HG03108 (cell line): ENCODE measurements at regions not wholly inside any gene's neighbourhood (a gene's known extent, or its start where the extent isn't known, plus 50 kb on each side); places are given as distances from the start of the nearest gene placed in this dataset.

Experiments used
- ATAC-seq: cut with Tn5 transposase; IDR thresholded peaks from one replicate; pipeline ENCODE4 v1.9.1; 2021; ENCODE audit warnings: moderate library complexity; ENCODE audit not compliant: unreplicated experiment

DNA sequence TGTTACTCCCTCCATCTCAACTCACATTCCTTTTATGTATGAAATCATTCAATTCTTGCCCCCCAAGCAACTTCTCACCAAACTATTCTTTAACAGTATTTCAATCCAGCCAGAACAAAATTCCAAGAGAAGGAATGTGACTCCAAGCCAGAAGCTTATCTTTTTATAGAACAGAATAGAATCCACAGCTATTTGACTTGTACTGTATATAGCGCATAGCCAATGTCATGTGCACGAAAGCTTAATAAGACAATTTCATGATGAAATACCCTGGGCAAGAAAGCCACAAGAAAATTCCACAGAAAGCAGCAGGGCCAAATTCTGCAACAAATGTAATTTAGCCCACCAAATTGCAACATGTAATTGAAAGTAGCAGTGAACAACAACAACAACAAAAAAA is 127.6 kb upstream of the UBE2E2 start:
- no peak for ATAC-seq

DNA sequence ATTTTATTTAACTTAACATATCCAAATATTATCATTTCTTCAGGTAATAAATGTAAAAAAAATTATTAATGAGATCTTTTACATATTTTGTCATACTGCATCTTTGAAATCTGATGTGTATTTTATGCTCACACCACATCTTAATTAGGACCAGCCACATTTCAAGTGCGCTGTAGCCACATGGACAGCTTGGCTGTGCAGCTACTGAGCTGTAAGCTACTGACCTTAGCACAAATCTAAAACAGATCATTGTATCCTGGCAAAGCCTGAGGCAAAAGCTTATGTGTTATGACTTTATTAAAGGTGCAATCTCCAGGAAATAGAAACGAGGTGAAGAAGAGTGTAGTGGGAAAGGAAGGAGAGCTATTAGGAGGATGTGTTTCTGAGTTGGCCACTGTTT is 126.7 kb upstream of the UBE2E2 start:
- no peak for ATAC-seq

DNA sequence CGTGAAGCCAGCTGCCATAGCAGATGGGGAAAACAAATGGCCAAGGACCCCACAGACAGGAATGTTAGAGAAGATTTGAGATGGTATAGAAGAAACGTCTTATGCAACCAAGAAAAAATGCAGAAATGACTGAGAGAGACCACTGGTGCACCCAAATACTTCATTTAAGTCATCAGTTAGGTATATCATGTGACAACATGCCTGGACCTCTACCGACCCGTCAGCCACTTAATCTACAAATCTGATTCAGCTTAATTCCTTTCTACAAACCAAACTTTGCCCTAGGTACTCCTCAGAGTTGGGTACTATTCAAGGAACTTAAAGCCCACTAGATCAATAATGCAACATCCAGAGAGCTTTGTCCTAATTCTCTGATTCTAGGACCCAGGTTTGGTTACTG is 126.0 kb upstream of the UBE2E2 start:
- ATAC-seq = no peak

DNA sequence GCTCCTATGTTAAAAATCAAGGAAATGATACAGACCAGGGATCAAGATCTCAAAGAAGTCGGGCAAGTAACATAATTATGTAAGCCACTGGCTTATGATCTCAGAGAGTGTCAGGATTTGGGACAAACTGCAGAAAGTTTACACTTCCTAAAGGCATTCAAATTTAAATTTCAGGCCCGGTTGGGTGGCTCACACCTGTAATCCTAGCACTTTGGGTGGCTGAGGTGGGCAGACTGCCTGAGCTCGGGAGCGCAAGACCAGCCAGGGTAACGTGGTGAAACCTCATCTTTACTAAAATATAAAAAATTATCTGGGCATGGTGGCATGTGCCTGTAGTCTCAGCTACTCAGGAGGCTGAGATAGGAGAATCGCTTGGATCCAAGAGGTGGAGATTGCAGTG is 124.4 kb upstream of the UBE2E2 start:
- no peak for ATAC-seq

DNA sequence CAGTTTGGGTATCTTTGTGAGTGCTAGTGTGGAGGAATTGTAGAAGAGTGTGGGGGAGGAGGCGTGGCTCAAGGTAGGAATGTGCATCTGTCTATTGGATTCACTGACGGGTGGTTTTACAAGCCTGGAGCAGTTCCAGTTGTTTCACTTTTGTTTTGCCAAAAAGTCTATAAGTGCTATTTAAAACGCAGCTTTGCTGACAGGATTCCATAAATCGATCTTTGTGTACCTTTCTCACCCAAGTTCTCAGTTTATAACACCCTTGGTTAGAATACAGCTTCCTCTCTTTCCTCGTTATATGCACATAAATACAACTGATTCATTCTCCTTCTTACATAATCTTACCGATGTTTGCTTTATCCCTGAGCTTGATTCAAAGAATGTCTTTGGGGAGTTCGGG is 123.2 kb upstream of the UBE2E2 start:
- ATAC-seq = no peak

DNA sequence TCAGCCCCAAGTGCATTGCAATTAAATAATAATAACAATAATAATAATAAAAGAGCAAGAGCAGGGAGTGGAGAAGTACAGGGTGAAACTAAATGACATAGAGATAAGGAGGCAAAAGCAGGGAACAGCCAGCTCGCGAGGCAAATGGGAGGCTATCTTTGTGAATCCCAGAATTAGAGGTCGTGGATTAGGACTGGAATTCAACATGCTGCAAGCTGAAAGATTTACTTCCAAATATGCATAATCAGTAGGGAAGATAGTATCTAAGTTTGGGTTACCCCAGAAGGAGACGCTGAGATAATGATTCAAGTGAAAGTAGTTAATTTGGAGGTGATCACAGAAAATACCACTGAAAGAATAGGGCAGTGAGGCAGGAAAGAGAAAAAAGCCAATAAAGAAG is 119.4 kb upstream of the UBE2E2 start:
- no peak for ATAC-seq

DNA sequence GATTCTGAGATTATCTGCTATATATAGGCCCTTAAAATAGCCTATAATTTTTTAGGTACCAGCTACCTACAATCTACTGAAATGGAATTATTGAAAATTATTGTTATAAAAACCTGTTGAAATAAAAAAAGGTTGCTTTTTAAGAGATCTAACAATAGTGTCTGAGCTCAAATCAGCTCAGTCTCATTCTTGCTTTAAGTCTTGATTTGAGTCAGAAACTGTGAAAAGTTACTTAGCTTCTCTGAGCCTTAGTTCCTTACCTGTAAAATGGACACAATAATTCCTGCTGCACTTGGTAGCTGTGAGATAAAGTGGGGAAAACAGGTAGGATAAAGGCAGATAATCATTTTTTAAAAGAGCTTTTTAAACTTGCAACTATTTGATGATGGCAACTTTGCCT is 118.8 kb upstream of the UBE2E2 start:
- no peak for ATAC-seq

DNA sequence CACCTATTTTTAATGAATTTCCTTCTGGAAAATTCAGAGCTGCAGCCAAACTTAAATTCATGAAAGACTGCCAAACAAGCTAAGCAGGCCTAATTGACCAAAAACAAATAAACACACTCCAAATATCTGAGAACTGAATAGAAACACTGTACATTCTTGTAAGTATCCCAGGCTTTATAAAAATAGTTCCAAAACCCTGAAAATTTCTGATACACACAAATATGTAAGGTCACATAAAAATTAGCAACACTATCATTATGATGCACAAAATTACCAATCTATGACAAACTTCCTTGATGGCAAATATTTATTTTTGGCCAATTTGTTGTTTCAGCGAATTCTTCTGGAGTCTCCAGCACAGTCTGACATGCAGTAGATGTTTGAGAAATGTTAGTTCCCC is 117.9 kb upstream of the UBE2E2 start:
- ATAC-seq = no peak

DNA sequence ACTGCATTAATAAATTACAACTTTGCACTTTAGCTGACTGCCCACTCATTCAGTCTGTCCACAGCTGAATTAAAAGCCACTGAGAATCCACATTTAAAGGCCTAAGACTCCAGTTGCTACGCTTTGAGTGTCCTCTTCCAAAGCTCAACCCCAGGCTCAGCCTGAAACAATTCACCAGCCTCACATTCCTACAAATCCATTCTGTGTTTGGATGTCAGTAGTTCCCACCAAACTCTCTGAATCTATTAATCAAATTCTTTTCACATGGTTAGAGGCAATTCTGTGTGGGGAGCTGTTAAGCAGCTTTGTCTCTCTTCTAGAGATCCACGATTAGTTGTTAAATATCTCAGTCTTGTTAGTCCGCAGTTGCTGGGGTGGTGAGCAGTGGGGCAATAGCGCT is 116.8 kb upstream of the UBE2E2 start:
- no peak for ATAC-seq

DNA sequence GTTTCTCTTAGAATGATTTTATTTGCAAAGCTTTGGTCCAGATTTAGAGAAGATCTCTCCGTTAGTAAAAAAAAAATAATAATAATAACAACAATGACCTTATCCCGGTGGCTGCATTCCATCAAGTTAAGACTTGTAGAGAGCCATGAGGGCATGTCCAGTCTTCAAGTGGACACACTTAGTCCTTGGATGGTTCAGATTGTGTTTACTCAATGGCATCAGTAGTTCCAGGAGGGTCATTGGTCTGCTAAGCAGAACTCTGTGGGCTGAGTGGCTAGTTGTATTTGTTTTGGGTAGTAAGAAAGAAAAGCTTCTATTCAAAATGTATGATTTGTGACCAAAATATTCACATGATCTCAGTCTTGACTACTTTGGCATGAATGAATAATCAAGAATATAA is 116.3 kb upstream of the UBE2E2 start:
- ATAC-seq = no peak

DNA sequence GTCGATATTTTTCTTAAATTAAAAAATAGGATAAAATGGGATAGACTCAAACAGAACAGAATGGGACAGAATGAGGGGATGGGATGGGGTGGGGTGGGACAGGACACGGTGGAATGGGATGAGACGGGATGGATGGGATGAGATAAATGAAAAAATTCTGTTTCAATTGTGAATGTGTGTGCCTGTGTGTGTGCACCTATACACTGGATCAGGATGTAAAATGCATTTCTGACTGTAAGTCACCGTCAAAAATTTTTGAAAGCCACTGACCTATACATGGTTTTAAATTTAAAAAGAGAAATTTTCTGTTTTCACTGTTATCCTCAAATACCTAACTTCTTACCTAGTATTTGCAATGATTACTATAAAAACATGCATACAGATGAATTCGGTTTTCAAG is 108.7 kb upstream of the UBE2E2 start:
- no peak for ATAC-seq

DNA sequence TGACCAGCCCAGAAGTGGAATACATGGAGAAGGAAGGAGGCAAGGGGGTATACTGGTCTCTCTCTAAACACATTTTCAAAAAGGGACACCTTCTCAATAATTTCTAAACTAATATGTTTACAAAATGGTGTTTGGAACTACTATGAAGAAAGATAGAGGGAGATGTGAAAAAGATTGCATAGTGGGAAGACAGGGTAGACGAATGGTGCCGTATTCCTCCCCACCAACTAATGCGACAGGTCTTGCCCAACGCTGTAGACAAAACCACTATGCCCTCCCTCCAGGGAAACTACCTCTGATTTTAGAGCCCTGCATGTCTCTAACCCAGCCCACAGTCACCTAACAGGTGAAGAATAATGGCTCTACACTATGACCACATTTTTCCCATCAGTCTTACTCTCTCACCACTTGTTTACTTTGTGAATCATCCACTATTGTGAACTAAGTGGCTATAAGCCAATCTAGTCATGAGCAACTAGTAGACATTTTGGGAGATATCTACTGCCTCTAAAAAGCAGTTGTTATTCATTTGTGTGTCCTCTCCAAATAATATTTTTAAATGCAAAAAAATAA is 108.2 kb upstream of the UBE2E2 start:
- no peak for ATAC-seq

DNA sequence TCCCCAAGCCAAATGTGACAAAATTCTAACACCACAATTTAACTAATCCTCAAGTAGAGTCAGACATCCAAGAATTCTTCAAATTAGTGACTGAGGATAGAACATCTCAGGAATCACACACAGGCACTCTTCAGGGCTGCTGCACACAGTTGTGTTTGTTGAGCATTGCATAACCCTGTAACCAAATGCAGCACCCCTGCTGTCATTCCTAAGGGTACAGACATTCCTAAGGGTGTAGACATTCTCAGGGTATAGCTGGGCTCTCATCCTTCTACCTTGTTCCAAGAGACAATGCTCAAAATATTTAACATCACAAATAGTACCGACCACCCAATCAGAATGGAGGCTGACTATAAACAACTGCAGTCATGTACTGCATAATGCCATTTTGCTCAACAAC is 107.1 kb upstream of the UBE2E2 start:
- no peak for ATAC-seq

DNA sequence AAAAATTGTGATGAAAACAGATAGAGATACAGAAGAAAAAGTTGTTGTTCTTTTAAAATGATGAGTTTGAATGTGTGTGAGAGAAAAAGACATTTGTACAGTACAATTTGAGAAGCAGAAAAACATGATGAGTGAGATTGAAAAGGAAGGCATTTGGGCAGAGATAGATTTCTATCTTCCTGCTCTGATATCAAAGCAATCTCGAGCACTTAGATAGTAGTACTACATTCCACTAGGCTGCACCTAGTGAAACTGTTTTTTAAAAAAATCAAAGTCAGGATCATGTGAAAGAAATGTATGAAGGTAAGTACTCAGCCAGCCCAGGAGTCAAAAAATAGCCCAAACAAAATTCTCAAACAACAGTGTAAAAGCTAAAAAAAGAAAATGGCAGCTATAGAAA is 104.1 kb upstream of the UBE2E2 start:
- ATAC-seq = no peak

DNA sequence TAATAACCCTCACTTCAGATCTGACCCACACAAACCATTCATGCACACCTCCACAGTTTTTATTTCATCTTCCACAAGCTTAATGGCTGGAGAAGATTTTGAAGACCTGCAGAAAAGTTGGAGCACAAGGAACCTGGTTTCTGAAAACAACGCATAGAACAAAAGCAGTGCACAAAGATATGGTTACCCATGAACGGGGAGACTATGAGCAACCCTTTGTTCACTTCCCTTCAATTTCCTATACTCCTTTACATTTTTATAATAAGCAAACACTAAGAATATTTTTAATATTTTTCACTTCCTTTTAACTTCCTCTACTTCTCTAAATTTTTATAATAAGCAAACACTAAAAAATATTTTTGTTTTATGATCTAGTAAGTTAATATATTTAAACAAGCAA is 103.5 kb upstream of the UBE2E2 start:
- no peak for ATAC-seq

DNA sequence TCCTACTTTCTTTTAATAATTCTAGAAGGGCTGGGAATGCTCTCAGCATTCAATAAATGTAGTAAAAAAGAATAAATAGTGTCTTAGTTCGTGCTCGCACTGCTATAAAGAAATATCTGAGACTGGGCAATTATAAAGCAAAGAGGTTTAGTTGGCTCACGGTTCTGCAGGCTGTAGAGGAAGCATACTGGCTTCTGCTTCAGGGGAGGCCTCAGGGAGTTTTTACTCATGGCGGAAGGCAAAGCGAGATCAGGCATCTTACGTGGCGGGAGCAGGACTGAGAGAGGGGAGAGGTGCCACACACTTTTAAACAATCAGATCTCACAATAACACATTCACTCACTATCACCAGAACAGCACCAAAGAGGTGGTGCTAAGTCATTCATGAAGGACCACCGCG is 103.0 kb upstream of the UBE2E2 start:
- no peak for ATAC-seq

DNA sequence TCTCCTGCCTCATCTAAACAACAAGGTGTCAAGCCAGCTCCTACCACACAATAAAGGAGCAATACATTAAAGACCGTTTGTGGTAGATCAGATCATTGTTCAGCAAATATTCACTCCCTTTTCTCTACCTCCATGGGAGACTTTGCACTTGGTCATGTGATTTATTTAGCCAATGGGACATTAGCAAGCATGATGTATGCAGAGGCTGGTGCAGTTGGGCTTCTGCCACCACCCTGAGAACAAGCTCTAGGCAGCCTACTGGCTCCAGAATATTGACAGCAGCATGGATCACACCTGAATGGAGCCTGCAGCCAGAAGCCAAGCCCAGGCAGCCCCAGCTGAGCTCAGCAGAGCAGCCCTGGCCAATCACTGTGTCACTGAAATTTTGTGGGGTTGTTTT is 99.4 kb upstream of the UBE2E2 start:
- no peak for ATAC-seq

DNA sequence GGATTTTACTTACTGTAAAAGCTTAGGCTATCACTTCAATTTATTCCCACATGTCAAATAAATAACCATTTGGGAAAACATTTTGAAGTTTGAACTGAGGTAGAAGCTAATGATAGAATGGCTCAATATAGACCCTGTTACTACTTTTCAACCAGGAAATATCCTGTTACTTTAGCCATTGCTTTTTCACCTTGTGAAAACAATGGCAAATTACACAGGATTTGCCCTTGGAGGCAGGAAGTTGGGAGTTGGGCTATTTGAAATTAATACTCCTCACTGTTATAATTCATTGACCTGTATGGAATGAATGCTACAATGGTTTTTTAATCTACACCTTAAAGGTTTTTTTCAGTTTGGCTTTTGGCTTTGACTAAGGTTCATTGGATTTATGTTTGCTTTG is 98.1 kb upstream of the UBE2E2 start:
- ATAC-seq = no peak

DNA sequence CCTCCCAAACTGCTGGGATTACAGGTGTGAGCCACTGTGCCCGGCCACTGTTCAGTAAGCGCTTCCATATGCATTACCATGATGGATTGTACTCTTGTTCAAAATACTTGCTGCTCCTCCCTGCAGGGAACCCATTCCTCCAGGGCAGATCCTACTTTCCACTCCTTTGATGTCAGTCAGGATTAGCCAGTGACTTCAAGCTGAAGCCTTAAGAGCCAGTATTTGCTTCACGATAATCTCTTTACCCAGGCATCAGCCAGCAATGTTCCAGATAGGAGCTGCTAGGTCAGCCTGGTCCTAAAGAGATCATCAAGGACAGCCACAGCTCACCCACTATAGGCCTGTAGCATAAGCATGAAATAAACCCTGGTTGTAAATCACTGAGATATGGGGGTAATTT is 96.5 kb upstream of the UBE2E2 start:
- ATAC-seq = no peak

DNA sequence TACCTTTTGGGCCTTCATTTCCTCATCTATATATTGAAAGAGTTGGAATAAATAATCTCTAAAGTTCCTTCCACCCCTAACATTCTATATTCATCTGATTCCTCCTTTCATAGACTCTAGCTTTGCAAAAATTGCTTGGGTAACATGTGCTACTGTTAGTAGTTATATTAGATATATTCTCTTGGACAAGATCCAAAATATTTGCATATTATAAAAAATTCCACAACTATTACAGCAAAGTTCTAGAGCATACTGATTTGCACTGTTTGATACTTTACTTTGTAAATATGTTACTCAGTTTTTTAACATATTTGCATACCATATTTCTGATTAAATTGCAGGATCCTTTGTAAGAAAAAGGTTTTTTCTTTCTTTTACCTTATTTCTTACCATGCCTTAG is 95.9 kb upstream of the UBE2E2 start:
- no peak for ATAC-seq

DNA sequence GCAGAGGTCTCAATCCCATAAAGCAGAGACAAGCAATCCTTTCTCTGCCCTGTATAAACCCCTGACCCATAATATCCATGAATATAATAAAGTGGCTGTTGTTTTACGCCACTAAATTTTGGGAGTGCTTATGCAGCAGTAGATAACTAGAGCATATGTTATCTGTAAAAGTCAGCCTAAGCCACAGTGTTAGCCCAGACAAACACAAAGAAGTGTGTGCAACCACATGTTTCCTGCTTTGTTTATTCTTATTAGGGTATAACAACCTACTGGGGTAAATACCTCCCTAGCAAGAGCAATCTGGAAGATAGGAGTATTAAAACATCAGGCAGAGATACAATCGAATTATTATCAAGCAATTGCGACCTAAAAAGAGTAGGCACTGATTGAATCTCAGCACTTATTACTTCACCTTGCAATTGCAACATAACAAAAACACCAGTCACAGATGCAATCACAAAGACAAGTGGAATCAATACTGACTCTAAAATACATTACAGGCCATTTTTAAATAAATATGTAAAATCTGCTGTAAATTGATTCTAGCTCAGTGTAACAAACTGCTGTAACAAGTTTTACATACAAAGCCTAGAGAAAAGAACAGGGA is 94.6 kb upstream of the UBE2E2 start:
- no peak for ATAC-seq

DNA sequence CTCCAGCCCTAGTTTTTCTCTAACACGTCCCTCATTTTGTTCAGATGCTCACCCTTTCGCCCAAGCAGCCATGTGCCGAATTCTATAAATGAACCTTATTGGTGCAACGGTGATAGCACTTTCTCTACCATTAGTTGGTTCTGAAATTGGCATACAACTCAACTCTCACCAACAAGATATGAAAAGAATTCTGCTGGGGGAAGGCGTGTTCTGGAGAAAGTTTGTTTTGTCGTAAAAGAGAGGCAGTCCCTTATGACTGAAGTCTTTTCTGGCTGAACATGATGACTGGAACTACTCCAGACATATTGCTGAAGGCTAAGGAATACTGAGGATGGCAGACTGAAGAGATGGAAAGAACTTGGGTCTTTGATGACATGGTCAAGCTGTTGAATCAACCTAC is 91.8 kb upstream of the UBE2E2 start:
- no peak for ATAC-seq

DNA sequence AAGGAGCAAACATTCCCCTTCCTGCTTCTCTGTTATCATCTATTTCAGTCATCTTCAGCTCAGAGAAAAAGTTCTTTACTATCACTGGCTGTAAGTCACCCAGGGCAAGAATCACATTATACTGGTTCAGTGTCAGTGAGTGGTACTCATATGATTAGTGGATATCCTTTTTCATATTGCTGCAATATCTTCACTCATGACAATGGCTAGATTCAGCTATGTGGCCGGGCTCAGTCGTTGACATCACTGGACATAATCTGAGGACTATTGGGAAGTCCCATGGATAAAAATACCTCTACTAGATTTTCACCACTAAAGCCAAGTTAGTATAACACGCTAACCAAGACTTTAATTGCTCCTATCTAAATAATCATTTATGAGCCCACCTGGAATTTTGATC is 91.3 kb upstream of the UBE2E2 start:
- ATAC-seq = no peak
